GM12878 (cell line): ENCODE measurements at regions not wholly inside any gene's neighbourhood (a gene's known extent, or its start where the extent isn't known, plus 50 kb on each side); places are given as distances from the start of the nearest gene placed in this dataset.

ENCODE experiments used
- ATAC-seq: fragments of 200-7000 bp; cut with Tn5 transposase; 3 replicates; pipeline ENCODE4 v1.9.1; 2020; ENCODE audit warnings: mild to moderate bottlenecking, moderate library complexity
- BruUV-seq: library from RNA; stranded (reverse); fragments of 400-500 nt; replicated peaks from 2 replicates; lab custom pipeline; 2021; lab: Mats Ljungman, UMichigan
- CTCF ChIA-PET: fragments of 300-600 bp; sonication (Branson Sonifier 250); formaldehyde crosslinking; extraction: SDS; loops from one replicate; lab custom pipeline; 2021; ENCODE audit warnings: inconsistent platforms; lab: Yijun Ruan, JAX
- POLR2A ChIA-PET: fragments of 350-600 bp; formaldehyde crosslinking; extraction: SDS; loops from one replicate; lab custom pipeline; 2021; ENCODE audit warnings: inconsistent platforms; lab: Charles Lee
- RAD21 ChIA-PET: fragments of 300-600 bp; sonication (Branson Sonifier 250); formaldehyde crosslinking; loops from one replicate; lab custom pipeline; 2023; ENCODE audit warnings: antibody characterized with exemption; ENCODE audit not compliant: unreplicated experiment; lab: Charles Lee
- SMC1A ChIA-PET: fragments of 300-600 bp; sonication (Branson Sonifier 250); formaldehyde crosslinking; loops from one replicate; lab custom pipeline; 2023; ENCODE audit not compliant: unreplicated experiment, uncharacterized antibody; lab: Charles Lee
- DNase-seq: peaks from one replicate; pipeline ENCODE4 v3.0.0-alpha.2; 2011; ENCODE audit warnings: low read depth, low spot score
- FAIRE-seq: peaks from 3 replicates; lab custom pipeline; 2011; peaks lifted over from hg19 to GRCh38; lab: Jason Lieb, UNC
- H2AFZ ChIP-seq: 2 replicates; pipeline ENCODE4 v1.6.0; 2011; ENCODE audit warnings: low read depth, low read length, control low read depth; ENCODE audit not compliant: control insufficient read depth
- H3K27ac ChIP-seq: 2 replicates; pipeline ENCODE4 v1.5.1; 2011; ENCODE audit warnings: control low read depth; ENCODE audit not compliant: control insufficient read depth, insufficient read depth
- H3K27me3 ChIP-seq, 2 experiments: replicated peaks in 1 of 2; 2 replicates each; pipeline versions ENCODE4 v1.6.0 to v1.6.1; 2011; ENCODE audit warnings: low read length in 1 of 2; ENCODE audit not compliant: control insufficient read depth in 2 of 2, insufficient read depth in 2 of 2
- H3K36me3 ChIP-seq, 2 experiments: 2 replicates each; pipeline ENCODE4 v1.5.1; 2011; ENCODE audit warnings: low read length in 1 of 2; ENCODE audit not compliant: control insufficient read depth in 2 of 2, insufficient read depth in 2 of 2
- H3K4me1 ChIP-seq: 2 replicates; pipeline ENCODE4 v1.6.1; 2011; ENCODE audit warnings: mild to moderate bottlenecking, low read length, moderate library complexity, mixed read lengths; ENCODE audit not compliant: control insufficient read depth, insufficient read depth
- H3K4me2 ChIP-seq: 2 replicates; pipeline ENCODE4 v1.6.0; 2011; ENCODE audit warnings: control low read depth; ENCODE audit not compliant: control insufficient read depth, insufficient read depth
- H3K4me3 ChIP-seq: fragments of 200-600 bp; sonication (generic); 2 replicates; pipeline ENCODE4 v1.5.1; 2016
- H3K79me2 ChIP-seq: 2 replicates; pipeline ENCODE4 v1.6.0; 2011; ENCODE audit warnings: low read length; ENCODE audit not compliant: control insufficient read depth, insufficient read depth
- H3K9ac ChIP-seq: 2 replicates; pipeline ENCODE4 v1.8.0; 2011; ENCODE audit warnings: low read length, control low read depth, mixed read lengths; ENCODE audit not compliant: control insufficient read depth, insufficient read depth
- H3K9me3 ChIP-seq: replicated peaks from 3 replicates; pipeline ENCODE4 v1.5.1; 2011; ENCODE audit warnings: mild to moderate bottlenecking, low read length; ENCODE audit not compliant: control insufficient read depth, insufficient read depth
- H4K20me1 ChIP-seq: 2 replicates; pipeline ENCODE4 v1.6.0; 2011; ENCODE audit not compliant: control insufficient read depth, insufficient read depth
- BCL11A ChIP-seq: IDR thresholded peaks from 2 replicates; pipeline ENCODE4 v1.6.1; 2011; ENCODE audit warnings: low read depth, low read length
- CREM ChIP-seq: IDR thresholded peaks from 2 replicates; pipeline ENCODE4 v1.6.1; 2014; ENCODE audit warnings: antibody characterized with exemption, low read depth
- E4F1 ChIP-seq: fragments of 450-650 bp; IDR thresholded peaks from 2 replicates; pipeline ENCODE4 v1.6.1; 2018; ENCODE audit warnings: borderline replicate concordance, mild to moderate bottlenecking; ENCODE audit not compliant: partially characterized antibody
- EGR1 ChIP-seq, 2 experiments: IDR thresholded peaks; 1 replicate in 1 of 2; 2 replicates in 1 of 2; pipeline ENCODE4 v1.6.1; 2011 to 2012; ENCODE audit warnings: low read depth in 2 of 2, low read length in 2 of 2, borderline replicate concordance in 1 of 2, mild to moderate bottlenecking in 1 of 2, moderate library complexity in 1 of 2
- HCFC1 ChIP-seq: fragments of 150-350 bp; IDR thresholded peaks from 2 replicates; pipeline ENCODE4 v1.6.1; 2014; ENCODE audit warnings: low read length
- IRF4 ChIP-seq: IDR thresholded peaks from 2 replicates; pipeline ENCODE4 v1.6.1; 2011; ENCODE audit warnings: low read depth, low read length
- JUNB ChIP-seq: IDR thresholded peaks from 2 replicates; pipeline ENCODE4 v1.6.1; 2016; ENCODE audit warnings: antibody characterized with exemption, mild to moderate bottlenecking
- MTA2 ChIP-seq: fragments of 450-650 bp; IDR thresholded peaks from 2 replicates; pipeline ENCODE4 v1.6.1; 2016; ENCODE audit warnings: low read depth, mild to moderate bottlenecking, moderate library complexity
- MXI1 ChIP-seq: fragments of 150-350 bp; IDR thresholded peaks from 2 replicates; pipeline ENCODE4 v1.6.1; 2011; ENCODE audit warnings: low read depth, mild to moderate bottlenecking, inconsistent platforms, low read length, improper control_type of control experiment
- MYC ChIP-seq: IDR thresholded peaks from 2 replicates; pipeline ENCODE4 v1.6.1; 2011; ENCODE audit warnings: mild to moderate bottlenecking, low read length, moderate library complexity, inconsistent platforms; ENCODE audit not compliant: insufficient read depth, insufficient replicate concordance, insufficient read length, severe bottlenecking
- POLR2AphosphoS2 ChIP-seq: IDR thresholded peaks from 2 replicates; pipeline ENCODE4 v1.6.1; 2011; ENCODE audit warnings: low read depth, mild to moderate bottlenecking, low read length, improper control_type of control experiment, moderate library complexity
- PRDM15 ChIP-seq: fragments of 450-650 bp; formaldehyde crosslinking; IDR thresholded peaks from 2 replicates; pipeline ENCODE4 v1.4.0; 2020; ENCODE audit warnings: mild to moderate bottlenecking, moderate library complexity
- RBBP5 ChIP-seq: fragments of 200-600 bp; sonication (generic); conservative IDR thresholded peaks from 2 replicates; pipeline ENCODE4 v1.6.1; 2016
- SP1 ChIP-seq: IDR thresholded peaks from one replicate; pipeline ENCODE4 v1.6.1; 2011; ENCODE audit warnings: low read depth, low read length
- STAT1 ChIP-seq: fragments of 450-650 bp; conservative IDR thresholded peaks from 2 replicates; pipeline ENCODE4 v1.6.1; 2014; ENCODE audit warnings: antibody characterized with exemption, mild to moderate bottlenecking
- TCF3 ChIP-seq: IDR thresholded peaks from 2 replicates; pipeline ENCODE4 v1.6.1; 2012; ENCODE audit warnings: low read depth, mild to moderate bottlenecking, low read length, borderline replicate concordance; ENCODE audit not compliant: insufficient read depth
- ZNF384 ChIP-seq: IDR thresholded peaks from 2 replicates; pipeline ENCODE4 v1.6.1; 2012; ENCODE audit warnings: low read depth, mild to moderate bottlenecking, low read length, improper control_type of control experiment, borderline replicate concordance
- ZNF622 ChIP-seq: fragments of 450-650 bp; IDR thresholded peaks from 2 replicates; pipeline ENCODE4 v1.6.1; 2017; ENCODE audit warnings: mild to moderate bottlenecking, inconsistent platforms
- WGBS: methylation state at CpG from one replicate; pipeline ENCODE4 v1.1.6; 2016; ENCODE audit warnings: low lambda C conversion rate; ENCODE audit not compliant: insufficient replicate concordance, insufficient coverage; ENCODE audit errors: missing lambda C conversion rate; 5-methylcytosine and 5-hydroxymethylcytosine counted together
- in situ Hi-C: fragments of 300-500 bp; cut with MboI; formaldehyde crosslinking; loops from 9 replicates; pipeline ENCODE4 v1.14.3; 2018; ENCODE audit warnings: mixed read lengths
- intact Hi-C: fragments of 100-400 bp; cut with micrococcal nuclease; formaldehyde crosslinking; loops from one replicate; pipeline ENCODE4 v1.14.2; 2022; ENCODE audit not compliant: unreplicated experiment

- TF ChIP-seq EGR1 (IDR thresholded peaks at IDR 0.05; ENCODE audit: borderline replicate concordance in 1 of 2, low read depth in 2 of 2, low read length in 2 of 2), result no peak
- TF ChIP-seq RBBP5, result no peak
- no peak for TF ChIP-seq E4F1
- TF ChIP-seq, all 136 proteins: peak for 0
Observed at GRCh38 chr5:89287964-89288363, 405.0 kb upstream of the MEF2C start (continued).

- 97% methylated on average over 3 of the region's 3 CpGs for WGBS
- ChIA-PET SMC1A (interaction anchor here (1.3 to 2.9 kb wide), 7 partner anchors 8 to 64 kb away, joined by 3 to 22 read pairs (median 11); no protein-coding TSS in a partner anchor), POLR2A (no interaction called here), RAD21 (interaction anchor here (1.1 to 2.0 kb wide), 3 partner anchors 9 to 64 kb away, joined by 3 to 7 read pairs (median 6); no protein-coding TSS in a partner anchor), CTCF (interaction anchor here (1.1 to 1.7 kb wide), 4 partner anchors 8 to 28 kb away, joined by 3 to 5 read pairs (median 4); no protein-coding TSS in a partner anchor)
- ATAC-seq (no peak), FAIRE-seq (no peak), DNase-seq (no peak)
- H3K9me3 ChIP-seq, result no peaks in the 10 kb centered on the region; the same call in 1 of the 3 replicates
- TF ChIP-seq ZNF384 (no peak), IRF4 (no peak), HCFC1 (no peak), POLR2AphosphoS2 (no peak), JUNB (no peak), MYC (no peak), PRDM15 (CRISPR knock-in tag) (no peak), ZNF622 (no peak), STAT1 (no peak), SP1 (no peak), MTA2 (no peak), BCL11A (no peak), MXI1 (no peak), EGR1 (IDR thresholded peaks at IDR 0.05; ENCODE audit: borderline replicate concordance in 1 of 2, low read depth in 2 of 2, low read length in 2 of 2) (no peak), CREM (no peak), TCF3 (no peak)
- H3K4me3 ChIP-seq, result no peak overlapping the region
- H3K4me1 ChIP-seq, result peaks cover 22% of the 10 kb centered on the region
- no peak overlapping the region for H3K4me2 ChIP-seq
- H3K79me2 ChIP-seq, result no peaks in the 10 kb centered on the region
- H3K27ac ChIP-seq, result no peak overlapping the region
- H4K20me1 ChIP-seq, result no peaks in the 10 kb centered on the region
- BruUV-seq, result no TSS peak
- in situ Hi-C loops, result no loop called here
- H2AFZ ChIP-seq, result no peak overlapping the region
- no peak overlapping the region for H3K9ac ChIP-seq
- intact Hi-C loops, result no loop called here
- H3K36me3 ChIP-seq, result no peaks in the 10 kb centered on the region
- H3K27me3 ChIP-seq, result no peaks in the 10 kb centered on the region
Observed at GRCh38 chr5:89286320-89286719, 403.3 kb upstream of the MEF2C start.
